ENCODE measurements at regions not wholly inside any gene's neighbourhood (a gene's known extent, or its start where the extent isn't known, plus 50 kb on each side); places are given as distances from the start of the nearest gene placed in this dataset.

GRCh38 chr5:74295676-74296075 is 344.9 kb downstream of the ENC1 start:
- ChIA-PET CTCF (no interaction called here), POLR2A (no interaction called here)
- no peak overlapping the region for H3K4me3 ChIP-seq (replicated peaks in 1 of 3; ENCODE audit: insufficient read depth in 1 of 3, low read depth in 1 of 3, low read length in 3 of 3)
- no peaks in the 10 kb centered on the region for H3K9me3 ChIP-seq (replicated peaks; ENCODE audit: control insufficient read depth, insufficient read depth, low read length)
- no peak overlapping the region for H3K27ac ChIP-seq (ENCODE audit: insufficient read depth, low read depth, low read length)
- DNase-seq (ENCODE audit: low read depth, low spot score) (no peak), FAIRE-seq (no peak)
- BruUV-seq (replicated peaks) = no TSS peak
- intact Hi-C loops (cut with micrococcal nuclease) (no loop called here), dilution Hi-C loops (cut with MboI; ENCODE audit: extremely low pct_ligation_motif_present, low sequenced_read_pairs) (no loop called here)
- TF ChIP-seq FOS (IDR thresholded peaks at IDR 0.05; ENCODE audit: borderline replicate concordance, insufficient read depth, low read length) (no peak), JUN (IDR thresholded peaks at IDR 0.05; ENCODE audit: borderline replicate concordance, insufficient read depth, insufficient read length, low read depth) (no peak), MYC (IDR thresholded peaks at IDR 0.05; ENCODE audit: low read depth, low read length) (no peak), POLR2A (IDR thresholded peaks at IDR 0.05; ENCODE audit: low read depth, low read length) (no peak), POLR2AphosphoS5 (IDR thresholded peaks at IDR 0.05; ENCODE audit: insufficient read depth, low read depth, low read length) (no peak), GATA2 (IDR thresholded peaks at IDR 0.05; ENCODE audit: insufficient read depth, insufficient read length, low read depth, low read length) (no peak), EZH2 (IDR thresholded peaks at IDR 0.05; ENCODE audit: borderline replicate concordance, low read depth, low read length, severe bottlenecking) (no peak)
- TF ChIP-seq, protein P1, sequence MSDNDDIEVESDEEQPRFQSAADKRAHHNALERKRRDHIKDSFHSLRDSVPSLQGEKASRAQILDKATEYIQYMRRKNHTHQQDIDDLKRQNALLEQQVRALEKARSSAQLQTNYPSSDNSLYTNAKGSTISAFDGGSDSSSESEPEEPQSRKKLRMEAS (IDR thresholded peaks at IDR 0.05; ENCODE audit: insufficient read depth, insufficient read length) = no peak
- TF ChIP-seq, protein P2, sequence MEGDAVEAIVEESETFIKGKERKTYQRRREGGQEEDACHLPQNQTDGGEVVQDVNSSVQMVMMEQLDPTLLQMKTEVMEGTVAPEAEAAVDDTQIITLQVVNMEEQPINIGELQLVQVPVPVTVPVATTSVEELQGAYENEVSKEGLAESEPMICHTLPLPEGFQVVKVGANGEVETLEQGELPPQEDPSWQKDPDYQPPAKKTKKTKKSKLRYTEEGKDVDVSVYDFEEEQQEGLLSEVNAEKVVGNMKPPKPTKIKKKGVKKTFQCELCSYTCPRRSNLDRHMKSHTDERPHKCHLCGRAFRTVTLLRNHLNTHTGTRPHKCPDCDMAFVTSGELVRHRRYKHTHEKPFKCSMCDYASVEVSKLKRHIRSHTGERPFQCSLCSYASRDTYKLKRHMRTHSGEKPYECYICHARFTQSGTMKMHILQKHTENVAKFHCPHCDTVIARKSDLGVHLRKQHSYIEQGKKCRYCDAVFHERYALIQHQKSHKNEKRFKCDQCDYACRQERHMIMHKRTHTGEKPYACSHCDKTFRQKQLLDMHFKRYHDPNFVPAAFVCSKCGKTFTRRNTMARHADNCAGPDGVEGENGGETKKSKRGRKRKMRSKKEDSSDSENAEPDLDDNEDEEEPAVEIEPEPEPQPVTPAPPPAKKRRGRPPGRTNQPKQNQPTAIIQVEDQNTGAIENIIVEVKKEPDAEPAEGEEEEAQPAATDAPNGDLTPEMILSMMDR (IDR thresholded peaks at IDR 0.05; ENCODE audit: extremely low read depth in 1 of 2, insufficient read depth in 1 of 2, low read depth in 1 of 2, low read length in 2 of 2) = no peak
- peaks cover 9 to 15% of the 10 kb centered on the region in 2 experiments for H3K27me3 ChIP-seq (ENCODE audit: control insufficient read depth in 2 of 2, insufficient read depth in 2 of 2, low read length in 2 of 2)
- H3K9me1 ChIP-seq (replicated peaks; ENCODE audit: control insufficient read depth, extremely low read depth, insufficient read depth, low read length) = no peaks in the 10 kb centered on the region
- H3K9ac ChIP-seq (replicated peaks; ENCODE audit: extremely low read depth, insufficient read depth, low read length) = no peak overlapping the region
- H3K36me3 ChIP-seq (ENCODE audit: control insufficient read depth in 2 of 2, extremely low read depth in 1 of 2, insufficient read depth in 2 of 2, low read length in 2 of 2) = no peaks in the 10 kb centered on the region
- H2AFZ ChIP-seq (ENCODE audit: low read depth, low read length) = no peak overlapping the region
- H3K4me1 ChIP-seq (ENCODE audit: control insufficient read depth, extremely low read depth, insufficient read depth, low read length) = no peaks in the 10 kb centered on the region
- H3K79me2 ChIP-seq (ENCODE audit: control insufficient read depth, insufficient read depth, low read length) = no peaks in the 10 kb centered on the region
- no peaks in the 10 kb centered on the region for H4K20me1 ChIP-seq (replicated peaks; ENCODE audit: control insufficient read depth, extremely low read depth, insufficient read depth, low read length)
- no peak overlapping the region for H3K4me2 ChIP-seq (ENCODE audit: insufficient read depth, low read length)

Measured in endothelial cell of umbilical vein (primary cell).